ENCODE measurements at regions not wholly inside any gene's neighbourhood (a gene's known extent, or its start where the extent isn't known, plus 50 kb on each side); places are given as distances from the start of the nearest gene placed in this dataset.

- TF ChIP-seq EP300 (IDR thresholded peaks at IDR 0.05): no peak
- no peak for TF ChIP-seq CTCF (IDR thresholded peaks at IDR 0.05)
- no peak for TF ChIP-seq POLR2A (IDR thresholded peaks at IDR 0.05)
Measured at GRCh38 chr2:145985517-145985916, 1465.6 kb upstream of the ZEB2 start.
